H9 (cell line): ENCODE measurements at regions not wholly inside any gene's neighbourhood (a gene's known extent, or its start where the extent isn't known, plus 50 kb on each side); places are given as distances from the start of the nearest gene placed in this dataset.

Experiments used
- DNase-seq: peaks from one replicate; pipeline ENCODE4 v3.0.0-alpha.2; 2017
- H2AFZ ChIP-seq: one replicate; pipeline ENCODE4 v1.6.1; 2013; ENCODE audit warnings: mild to moderate bottlenecking, low read length, control low read depth, moderate library complexity
- H2AK5ac ChIP-seq: 2 replicates; pipeline ENCODE4 v1.6.1; 2013; ENCODE audit warnings: low read length, control low read depth, mixed read lengths; ENCODE audit not compliant: insufficient read length
- H2BK120ac ChIP-seq: one replicate; pipeline ENCODE4 v1.6.1; 2013; ENCODE audit warnings: low read depth, mild to moderate bottlenecking, low read length, control low read depth, inconsistent platforms; ENCODE audit not compliant: poor library complexity, severe bottlenecking
- H2BK12ac ChIP-seq: 2 replicates; pipeline ENCODE4 v1.6.1; 2013; ENCODE audit warnings: low read length, control low read depth, mixed read lengths, low read depth; ENCODE audit not compliant: insufficient read length
- H2BK15ac ChIP-seq: 2 replicates; pipeline ENCODE4 v1.6.1; 2013; ENCODE audit warnings: low read depth, low read length, control low read depth
- H2BK20ac ChIP-seq: one replicate; pipeline ENCODE4 v1.6.1; 2013; ENCODE audit warnings: low read depth, mild to moderate bottlenecking, low read length, control low read depth, inconsistent platforms; ENCODE audit not compliant: poor library complexity, severe bottlenecking
- H2BK5ac ChIP-seq: 2 replicates; pipeline ENCODE4 v1.6.1; 2013; ENCODE audit warnings: low read length, control low read depth, mixed read lengths; ENCODE audit not compliant: insufficient read length
- H3K14ac ChIP-seq: 2 replicates; pipeline ENCODE4 v1.6.1; 2013; ENCODE audit warnings: low read length, control low read depth; ENCODE audit not compliant: insufficient read depth
- H3K18ac ChIP-seq: 2 replicates; pipeline ENCODE4 v1.6.1; 2013; ENCODE audit warnings: low read depth, mild to moderate bottlenecking, mixed read lengths, low read length, control low read depth; ENCODE audit not compliant: insufficient read length
- H3K23ac ChIP-seq: 2 replicates; pipeline ENCODE4 v1.6.1; 2013; ENCODE audit warnings: low read length, control low read depth, mixed read lengths, low read depth; ENCODE audit not compliant: insufficient read length
- H3K23me2 ChIP-seq: 2 replicates; pipeline ENCODE4 v1.6.1; 2013; ENCODE audit warnings: low read depth, mild to moderate bottlenecking, mixed read lengths, low read length, control low read depth; ENCODE audit not compliant: insufficient read length, poor library complexity, severe bottlenecking
- H3K27ac ChIP-seq: 2 replicates; pipeline ENCODE4 v1.5.1; 2013; ENCODE audit warnings: low read length, control low read depth, mixed read lengths, low read depth; ENCODE audit not compliant: insufficient read length
- H3K27me3 ChIP-seq: 2 replicates; pipeline ENCODE4 v1.6.1; 2013; ENCODE audit warnings: low read length, control low read depth, inconsistent platforms; ENCODE audit not compliant: insufficient read depth
- H3K4ac ChIP-seq: 2 replicates; pipeline ENCODE4 v1.6.1; 2013; ENCODE audit warnings: low read depth, mild to moderate bottlenecking, control low read depth, inconsistent platforms, low read length, moderate library complexity
- H3K4me1 ChIP-seq: 2 replicates; pipeline ENCODE4 v1.6.1; 2013; ENCODE audit warnings: low read length, control low read depth, inconsistent platforms; ENCODE audit not compliant: insufficient read depth
- H3K4me2 ChIP-seq: 2 replicates; pipeline ENCODE4 v1.6.1; 2013; ENCODE audit warnings: low read length, control low read depth, mixed read lengths; ENCODE audit not compliant: insufficient read length, insufficient read depth
- H3K56ac ChIP-seq: 2 replicates; pipeline ENCODE4 v1.6.1; 2013; ENCODE audit warnings: low read depth, mild to moderate bottlenecking, mixed read lengths, low read length, control low read depth; ENCODE audit not compliant: insufficient read length
- H3K79me1 ChIP-seq: 2 replicates; pipeline ENCODE4 v1.6.1; 2013; ENCODE audit warnings: low read depth, mild to moderate bottlenecking, moderate library complexity, low read length, control low read depth, inconsistent platforms; ENCODE audit not compliant: insufficient read depth, poor library complexity, severe bottlenecking
- H3K79me2 ChIP-seq: 2 replicates; pipeline ENCODE4 v1.6.1; 2013; ENCODE audit warnings: low read length, control low read depth, inconsistent platforms; ENCODE audit not compliant: insufficient read depth
- H3K9ac ChIP-seq: 2 replicates; pipeline ENCODE4 v1.6.1; 2013; ENCODE audit warnings: low read length, control low read depth, mixed read lengths; ENCODE audit not compliant: insufficient read length; ENCODE audit errors: extremely low read depth
- H3K9me3 ChIP-seq: one replicate; pipeline ENCODE4 v1.6.1; 2013; ENCODE audit warnings: low read depth, low read length, inconsistent platforms; ENCODE audit not compliant: control insufficient read depth
- H3T11ph ChIP-seq: one replicate; pipeline ENCODE4 v1.6.1; 2013; ENCODE audit warnings: mild to moderate bottlenecking, low read length, control low read depth, inconsistent platforms
- H4K20me1 ChIP-seq: one replicate; pipeline ENCODE4 v1.6.1; 2013; ENCODE audit not compliant: control insufficient read depth, insufficient read length, insufficient read depth
- H4K5ac ChIP-seq: 2 replicates; pipeline ENCODE4 v1.6.1; 2013; ENCODE audit warnings: low read depth, mild to moderate bottlenecking, mixed read lengths, low read length, control low read depth; ENCODE audit not compliant: insufficient read length
- H4K8ac ChIP-seq: replicated peaks from 2 replicates; pipeline ENCODE4 v1.6.1; 2013; ENCODE audit warnings: low read length, control low read depth, mixed read lengths, low read depth; ENCODE audit not compliant: insufficient read length
- H4K91ac ChIP-seq: 2 replicates; pipeline ENCODE4 v1.6.1; 2013; ENCODE audit warnings: low read depth, mild to moderate bottlenecking, moderate library complexity, mixed read lengths, low read length, control low read depth; ENCODE audit not compliant: insufficient read length
- H3K27ac Mint-ChIP-seq, 3 experiments: 2 replicates in 2 of 3; 3 replicates in 1 of 3; pipeline ENCODE4 v1.8.0; 2020 to 2021; ENCODE audit warnings: mixed read lengths in 3 of 3, mild to moderate bottlenecking in 1 of 3, moderate library complexity in 1 of 3
- H3K27me3 Mint-ChIP-seq: 2 replicates; pipeline ENCODE4 v1.8.0; 2021; ENCODE audit warnings: low read depth, mild to moderate bottlenecking, moderate library complexity, mixed read lengths
- H3K36me3 Mint-ChIP-seq, 3 experiments: 2 replicates in 2 of 3; 3 replicates in 1 of 3; pipeline ENCODE4 v1.8.0; 2020 to 2021; ENCODE audit warnings: low read depth in 3 of 3, mixed read lengths in 3 of 3; ENCODE audit not compliant: insufficient read depth in 1 of 3
- H3K4me1 Mint-ChIP-seq, 2 experiments: 2 replicates each; pipeline ENCODE4 v1.8.0; 2020; ENCODE audit warnings: mixed read lengths in 2 of 2
- H3K4me3 Mint-ChIP-seq, 2 experiments: 2 replicates in 1 of 2; 3 replicates in 1 of 2; pipeline ENCODE4 v1.8.0; 2020 to 2021; ENCODE audit warnings: mild to moderate bottlenecking in 2 of 2, mixed read lengths in 2 of 2, moderate library complexity in 1 of 2
- H3K9me3 Mint-ChIP-seq, 2 experiments: 2 replicates in 1 of 2; 3 replicates in 1 of 2; pipeline ENCODE4 v1.8.0; 2020; ENCODE audit warnings: mild to moderate bottlenecking in 2 of 2, mixed read lengths in 2 of 2, moderate library complexity in 1 of 2
- CTCF ChIP-seq: fragments of 200-600 bp; sonication (generic); conservative IDR thresholded peaks from 3 replicates; pipeline ENCODE4 v1.8.0; 2021; ENCODE audit warnings: antibody characterized with exemption, mild to moderate bottlenecking
- WGBS: extraction: QIAGEN DNeasy Blood & Tissue Kit; methylation state at CpG from one replicate; pipeline ENCODE4 v1.1.7; 2013; ENCODE audit warnings: missing lambda C conversion rate, low lambda C conversion rate, mixed read lengths; ENCODE audit not compliant: insufficient read length; ENCODE audit errors: extremely low coverage; 5-methylcytosine and 5-hydroxymethylcytosine counted together

- Histone ChIP-seq H3K18ac (no peak overlapping the region), H2AK5ac (no peak overlapping the region), H3K23me2 (no peaks in the 10 kb centered on the region), H3T11ph (no peak overlapping the region), H3K27me3 (no peaks in the 10 kb centered on the region), H4K5ac (no peak overlapping the region), H3K4ac (no peak overlapping the region), H3K56ac (no peak overlapping the region), H4K20me1 (no peaks in the 10 kb centered on the region), H3K9me3 (no peaks in the 10 kb centered on the region), H3K23ac (no peak overlapping the region), H3K4me2 (no peak overlapping the region), H4K91ac (no peak overlapping the region), H2BK15ac (no peak overlapping the region), H2BK12ac (no peak overlapping the region), H3K27ac (no peak overlapping the region), H3K79me2 (no peaks in the 10 kb centered on the region), H4K8ac (no peak overlapping the region), H2BK20ac (no peak overlapping the region), H2AFZ (no peak overlapping the region), H3K9ac (no peak overlapping the region), H3K4me1 (no peaks in the 10 kb centered on the region), H3K14ac (no peak overlapping the region), H2BK120ac (no peak overlapping the region), H2BK5ac (no peak overlapping the region), H3K79me1 (no peaks in the 10 kb centered on the region)
- no peak for TF ChIP-seq CTCF
- Mint-ChIP-seq H3K9me3 (no peaks in the 10 kb centered on the region), H3K27me3 (no peaks in the 10 kb centered on the region), H3K4me1 (0 out of 4 replicates have a peak, but pooled peaks cover 0 to 4% of the 10 kb centered on the region in 2 experiments), H3K36me3 (no peaks in the 10 kb centered on the region), H3K27ac (no peak overlapping the region), H3K4me3 (no peak overlapping the region)
- DNase-seq, result no peak
- WGBS, result no CpG with 5 or more reads among the region's 5 CpGs
These were observed 62.6 kb upstream of the RPS23 start for GRCh38 chr5:82340799-82341198.
